NCI-H82 treated with DMSO at 0.1 percent for 48 hours (cell line): ENCODE measurements at regions not wholly inside any gene's neighbourhood (a gene's known extent, or its start where the extent isn't known, plus 50 kb on each side); places are given as distances from the start of the nearest gene placed in this dataset.
"Not testable (repeated sequence)": the region's sequence is repeated elsewhere in the genome, so short reads cannot be mapped to it uniquely, and the experiment has no call there.

ENCODE experiments used
- DNase-seq: peaks from one replicate; lab custom pipeline; 2025; ENCODE audit not compliant: unreplicated experiment; lab: John Stamatoyannopoulos, UW

GRCh38 chr12:111249018-111249370, 119.9 kb downstream of the PHETA1 start:
- no peak for DNase-seq

GRCh38 chr12:111248236-111249017, 120.5 kb downstream of the PHETA1 start:
- no peak for DNase-seq

DNA sequence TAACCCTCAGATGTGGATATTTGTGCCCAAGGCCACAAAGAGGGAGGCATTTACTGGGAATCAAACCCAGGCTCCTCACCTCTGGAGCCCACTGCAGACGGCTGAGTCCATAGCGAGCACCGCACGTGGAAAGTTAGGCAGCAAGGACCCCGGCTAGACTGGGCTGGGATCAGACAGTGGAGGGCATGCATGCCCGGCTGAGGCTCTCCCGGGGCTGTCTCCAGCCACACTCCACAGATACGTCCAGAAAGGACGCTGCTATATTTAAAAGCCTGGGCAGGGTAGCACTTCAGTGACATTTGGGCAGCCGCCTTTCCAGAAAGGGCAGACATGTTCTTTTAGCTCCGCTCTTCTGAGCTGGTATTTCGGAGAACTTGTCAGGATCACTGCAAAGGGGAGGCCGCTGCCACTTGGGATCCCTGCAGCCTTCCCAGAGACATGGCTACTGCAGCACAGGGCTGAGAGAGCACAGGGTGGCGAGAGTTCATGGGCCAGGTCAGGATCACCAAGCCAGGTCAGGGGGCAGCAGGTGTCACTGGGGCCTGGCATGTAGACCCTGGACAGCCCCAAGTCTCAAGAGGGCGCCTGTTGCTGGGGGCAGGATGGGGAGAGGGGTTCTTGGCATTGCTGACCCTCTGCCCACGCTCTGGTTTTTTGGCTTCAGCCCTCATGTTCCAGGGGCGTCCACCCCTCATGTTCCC, 121.7 kb downstream of the PHETA1 start:
- no peak for DNase-seq

- DNase-seq, result no peak
Observed at GRCh38 chr12:111246477-111247011, 122.4 kb downstream of the PHETA1 start.

GRCh38 chr12:111245701-111246476, 123.0 kb downstream of the PHETA1 start:
- DNase-seq, result no peak

DNA sequence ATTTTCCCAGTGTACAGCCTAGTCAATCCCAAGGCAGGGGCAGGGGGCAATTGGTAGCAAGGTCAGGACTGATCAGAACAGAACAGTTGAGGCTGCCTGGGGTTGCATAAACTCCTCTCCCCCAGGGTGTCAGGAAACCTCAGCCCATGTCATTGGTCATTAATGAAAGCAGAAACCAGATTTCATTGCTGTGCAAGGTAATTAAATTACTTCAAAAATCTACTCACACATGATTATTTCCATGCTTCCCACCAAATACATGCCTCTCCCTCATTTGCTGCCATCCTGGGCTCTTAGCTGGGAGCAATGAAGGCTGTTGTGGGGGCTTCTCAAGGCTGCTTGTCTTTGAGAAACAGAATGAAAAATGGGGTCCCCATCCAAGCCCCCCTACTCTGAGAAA, 124.2 kb downstream of the PHETA1 start:
- no peak for DNase-seq

- not testable (repeated sequence) for DNase-seq
Observed at GRCh38 chr12:111242817-111243216, 126.1 kb downstream of the PHETA1 start.

DNA sequence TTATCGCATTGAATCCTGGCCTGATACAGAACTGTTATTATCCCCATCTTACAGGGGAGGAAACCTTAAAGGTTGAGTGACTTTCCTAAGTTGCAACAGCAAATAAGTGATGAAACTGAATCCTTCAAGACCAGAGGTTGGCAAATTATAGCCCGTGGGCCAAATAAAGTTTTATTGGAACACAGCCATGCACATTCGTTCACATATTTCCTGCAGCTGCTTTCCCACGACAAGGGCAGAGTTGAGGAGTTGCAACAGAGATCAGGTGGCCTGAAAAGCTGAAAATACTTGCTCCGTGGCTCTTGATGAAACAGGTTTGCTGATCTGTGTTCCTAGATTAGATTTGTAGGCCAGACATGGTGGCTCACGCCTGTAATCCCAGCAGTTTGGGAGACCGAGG, 126.7 kb downstream of the PHETA1 start:
- no peak for DNase-seq

- DNase-seq, result no peak
Observed at GRCh38 chr12:111240374-111240773, 128.5 kb downstream of the PHETA1 start.

GRCh38 chr12:111239235-111239634, 129.7 kb downstream of the PHETA1 start:
- no peak for DNase-seq

DNA sequence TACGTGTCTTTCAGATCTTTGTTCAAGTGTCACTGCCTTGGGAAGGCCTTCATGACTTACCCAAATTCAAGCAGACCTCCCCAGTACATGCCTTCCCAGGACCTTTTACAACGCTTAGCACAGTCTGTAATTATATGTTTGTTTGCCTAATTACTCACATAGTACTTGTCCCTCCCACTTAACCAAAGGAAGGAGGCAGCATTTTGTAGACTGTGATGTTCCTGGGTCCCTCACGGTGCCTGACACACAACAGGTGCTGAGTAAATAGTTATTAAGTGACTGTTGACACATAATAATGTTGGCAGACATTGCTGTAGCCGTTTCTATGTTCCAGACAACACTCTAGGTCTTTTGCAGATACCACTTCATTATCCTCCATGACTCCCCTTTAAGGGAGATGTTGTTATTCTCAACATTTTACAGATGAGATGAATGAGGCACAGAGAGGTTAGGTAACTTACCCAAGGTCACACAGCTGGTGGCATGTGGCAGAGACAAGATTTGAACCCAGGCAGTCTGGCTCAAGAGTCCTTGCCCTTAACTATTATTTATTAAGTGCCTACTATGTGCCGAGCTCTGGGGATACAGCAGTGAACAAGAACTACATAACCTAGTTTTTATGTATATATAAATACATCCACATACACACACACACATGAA, 130.7 kb downstream of the PHETA1 start:
- DNase-seq, result no peak

- DNase-seq, result not testable (repeated sequence)
Observed at GRCh38 chr12:111234491-111234890, 134.4 kb downstream of the PHETA1 start.

DNA sequence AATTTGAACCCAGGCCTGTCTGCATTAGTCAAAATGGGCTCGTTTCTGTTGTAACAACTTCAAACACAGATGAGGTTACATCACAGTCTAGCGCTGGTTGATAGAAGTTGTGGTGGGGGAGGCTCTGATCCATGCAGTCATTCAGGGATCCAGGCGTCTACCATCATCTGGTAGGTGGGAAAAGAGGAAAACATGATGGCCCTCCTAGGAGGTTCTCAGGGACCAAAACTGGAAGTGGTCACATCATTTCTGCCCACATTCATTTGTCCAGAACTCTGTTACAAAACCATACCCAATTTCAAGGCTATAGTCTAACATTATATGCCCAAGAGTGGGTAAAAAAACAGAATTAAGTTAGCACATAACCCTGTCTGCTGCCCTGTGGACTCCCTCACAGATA, 135.1 kb downstream of the PHETA1 start:
- no peak for DNase-seq

DNA sequence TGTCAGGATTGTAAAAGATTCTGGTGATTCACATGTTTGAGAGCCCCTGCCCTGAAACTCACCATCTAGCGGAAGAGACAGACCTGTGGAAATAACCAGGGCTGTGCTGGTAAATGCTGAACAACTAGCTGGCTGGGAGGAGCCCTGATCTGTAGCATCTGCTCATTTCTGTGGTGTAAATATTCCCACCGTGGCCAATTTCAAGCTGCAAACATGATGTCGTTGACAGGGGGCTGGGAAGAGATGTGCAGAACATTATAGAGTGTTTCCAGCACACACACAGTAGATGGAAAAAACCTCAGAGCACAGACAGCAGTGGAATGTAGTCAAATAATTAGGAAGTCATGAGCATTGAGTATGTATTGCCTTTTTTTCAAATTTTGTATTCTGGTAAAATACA, 138.2 kb downstream of the PHETA1 start:
- no peak for DNase-seq

- no peak for DNase-seq
Observed at GRCh38 chr12:111228916-111229666, 139.8 kb downstream of the PHETA1 start.

- no peak for DNase-seq
Observed at GRCh38 chr12:111227476-111228420, 141.1 kb downstream of the PHETA1 start.

DNA sequence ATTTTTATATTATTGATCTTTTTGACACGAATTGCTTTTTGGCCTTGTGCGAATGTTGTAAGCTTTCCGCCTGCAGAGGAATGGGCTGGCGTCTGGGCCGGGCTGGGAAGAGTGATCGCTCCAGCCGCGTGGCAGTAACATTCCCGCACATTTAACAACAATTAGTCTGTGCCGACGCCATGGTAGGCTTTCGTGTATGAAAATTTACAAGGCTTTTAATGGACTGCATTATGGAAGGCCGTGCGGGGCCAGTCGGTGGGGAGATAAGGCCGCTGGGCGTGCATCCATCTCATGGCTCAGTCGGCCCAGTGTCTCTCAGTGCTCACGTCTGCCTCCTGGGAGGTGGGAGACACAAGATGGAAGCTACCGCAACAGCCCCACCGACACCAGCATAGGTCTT, 142.2 kb downstream of the PHETA1 start:
- no peak for DNase-seq

DNA sequence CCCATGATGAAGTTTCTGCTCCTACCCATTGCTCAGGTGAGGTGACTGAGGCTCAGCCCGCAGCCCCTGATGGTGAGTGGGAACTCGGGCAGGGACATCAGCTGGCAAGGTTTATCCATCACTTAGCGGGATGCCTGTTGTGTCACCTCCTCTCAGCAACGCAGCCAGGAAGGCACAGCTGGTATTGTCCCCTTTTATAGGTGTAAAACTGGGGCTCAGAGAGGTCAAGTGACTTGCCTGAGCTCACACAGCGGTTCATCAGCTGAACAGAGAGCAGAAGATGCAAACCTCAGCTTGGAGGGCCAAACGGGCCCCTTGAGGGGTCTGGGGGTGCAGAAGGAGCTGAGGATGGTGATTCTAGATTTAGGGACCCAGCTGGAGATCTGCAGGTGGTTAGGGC, 143.6 kb downstream of the PHETA1 start:
- no peak for DNase-seq
